H54 (cell line): ENCODE measurements at regions not wholly inside any gene's neighbourhood (a gene's known extent, or its start where the extent isn't known, plus 50 kb on each side); places are given as distances from the start of the nearest gene placed in this dataset.

Experiments used
- DNase-seq: peaks from one replicate; pipeline ENCODE4 v3.0.0; 2011; ENCODE audit warnings: low spot score, mixed read lengths; ENCODE audit not compliant: insufficient read length
- FAIRE-seq: peaks from 3 replicates; lab custom pipeline; 2011; peaks lifted over from hg19 to GRCh38; lab: Jason Lieb, UNC
- POLR2A ChIP-seq: IDR thresholded peaks from 2 replicates; pipeline ENCODE4 v1.6.1; 2011; ENCODE audit warnings: low read depth, mild to moderate bottlenecking, low read length

- TF ChIP-seq POLR2A: no peak
- FAIRE-seq (no peak), DNase-seq (no peak)
Observed at GRCh38 chr7:131008840-131009711, 275.1 kb upstream of the KLF14 start.

GRCh38 chr7:131010029-131010716 lies 276.2 kb upstream of the KLF14 start:
- TF ChIP-seq POLR2A: no peak
- DNase-seq (no peak), FAIRE-seq (no peak)

- no peak for FAIRE-seq
- DNase-seq: no peak
- TF ChIP-seq POLR2A: no peak
Observed at GRCh38 chr7:131010717-131011431, 276.9 kb upstream of the KLF14 start.

GRCh38 chr7:131011432-131011742 lies 277.4 kb upstream of the KLF14 start:
- DNase-seq (no peak), FAIRE-seq (no peak)
- no peak for TF ChIP-seq POLR2A

- no peak for FAIRE-seq
- no peak for DNase-seq
- no peak for TF ChIP-seq POLR2A
Observed at GRCh38 chr7:131011976-131012375, 278.0 kb upstream of the KLF14 start.

- DNase-seq (no peak), FAIRE-seq (no peak)
- TF ChIP-seq POLR2A: no peak
Observed at GRCh38 chr7:131012477-131013031, 278.5 kb upstream of the KLF14 start.

GRCh38 chr7:131013716-131014115 lies 279.7 kb upstream of the KLF14 start:
- no peak for DNase-seq
- no peak for FAIRE-seq
- no peak for TF ChIP-seq POLR2A

GRCh38 chr7:131014906-131015656 lies 281.1 kb upstream of the KLF14 start:
- TF ChIP-seq POLR2A: no peak
- FAIRE-seq: no peak
- DNase-seq: no peak

GRCh38 chr7:131015657-131015958 lies 281.6 kb upstream of the KLF14 start:
- FAIRE-seq (no peak), DNase-seq (peak; percentile 24)
- TF ChIP-seq POLR2A: no peak

- TF ChIP-seq POLR2A: no peak
- FAIRE-seq: no peak
- no peak for DNase-seq
Observed at GRCh38 chr7:131016230-131016629, 282.2 kb upstream of the KLF14 start.

- FAIRE-seq (no peak), DNase-seq (no peak)
- TF ChIP-seq POLR2A: no peak
Observed at GRCh38 chr7:131019351-131019750, 285.3 kb upstream of the KLF14 start.

- DNase-seq (no peak), FAIRE-seq (no peak)
- no peak for TF ChIP-seq POLR2A
Observed at GRCh38 chr7:131020759-131021261, 286.8 kb upstream of the KLF14 start.

- FAIRE-seq (no peak), DNase-seq (no peak)
- TF ChIP-seq POLR2A: no peak
Observed at GRCh38 chr7:131021460-131021859, 287.5 kb upstream of the KLF14 start.
